ENCODE measurements at regions not wholly inside any gene's neighbourhood (a gene's known extent, or its start where the extent isn't known, plus 50 kb on each side); places are given as distances from the start of the nearest gene placed in this dataset.
"Not testable (repeated sequence)": the region's sequence is repeated elsewhere in the genome, so short reads cannot be mapped to it uniquely, and the experiment has no call there.

GRCh38 chr14:39668449-39668848 is 236.2 kb upstream of the FBXO33 start:
- TF ChIP-seq CTCF (conservative IDR thresholded peaks at IDR 0.05): no peak
- H3K27ac ChIP-seq: no peak overlapping the region

- no peak overlapping the region for H3K27ac ChIP-seq
- no peak for TF ChIP-seq CTCF (conservative IDR thresholded peaks at IDR 0.05)
These were observed 234.2 kb upstream of the FBXO33 start for GRCh38 chr14:39666386-39666785.

GRCh38 chr14:39665075-39665475 is 232.8 kb upstream of the FBXO33 start:
- no peak overlapping the region for H3K27ac ChIP-seq
- TF ChIP-seq CTCF (conservative IDR thresholded peaks at IDR 0.05): no peak

- no peak overlapping the region for H3K27ac ChIP-seq
These were observed 232.4 kb upstream of the FBXO33 start for GRCh38 chr14:39664646-39665045.

GRCh38 chr14:39641224-39641623 is 209.0 kb upstream of the FBXO33 start:
- no peak overlapping the region for H3K27ac ChIP-seq
- no peak for TF ChIP-seq CTCF (conservative IDR thresholded peaks at IDR 0.05)

More at GRCh38 chr14:39664646-39665045, 232.4 kb upstream of the FBXO33 start:
- TF ChIP-seq CTCF (conservative IDR thresholded peaks at IDR 0.05): no peak

GRCh38 chr14:39639009-39639408 is 206.8 kb upstream of the FBXO33 start:
- H3K27ac ChIP-seq: not testable (repeated sequence)

GRCh38 chr14:39628087-39628486 is 195.9 kb upstream of the FBXO33 start:
- no peak overlapping the region for H3K27ac ChIP-seq
- no peak for TF ChIP-seq CTCF (conservative IDR thresholded peaks at IDR 0.05)

GRCh38 chr14:39626589-39627576 is 194.7 kb upstream of the FBXO33 start:
- TF ChIP-seq CTCF (conservative IDR thresholded peaks at IDR 0.05): no peak
- no peak overlapping the region for H3K27ac ChIP-seq

Measured in VCaP (cell line).